K562 (cell line): ENCODE measurements at regions not wholly inside any gene's neighbourhood (a gene's known extent, or its start where the extent isn't known, plus 50 kb on each side); places are given as distances from the start of the nearest gene placed in this dataset.

Source experiments
- ATAC-seq: fragments of 200-7000 bp; cut with Tn5 transposase; 3 replicates; pipeline ENCODE4 v1.9.1; 2020; ENCODE audit warnings: moderate library complexity
- BruUV-seq: library from RNA; stranded (reverse); fragments of 400-500 nt; replicated peaks from 2 replicates; lab custom pipeline; 2021; lab: Mats Ljungman, UMichigan
- CTCF ChIA-PET: fragments of 300-600 bp; formaldehyde crosslinking; extraction: SDS; loops from one replicate; lab custom pipeline; 2021; ENCODE audit warnings: low intra/inter-chr PET ratio; lab: Yijun Ruan, JAX
- POLR2A ChIA-PET: fragments of 300-600, 350-650 bp; sonication (Branson Sonifier 250); formaldehyde crosslinking; extraction: SDS; loops from one replicate; lab custom pipeline; 2021; ENCODE audit warnings: antibody characterized with exemption, inconsistent platforms; lab: Yijun Ruan, JAX
- DNase-seq, 4 experiments: peaks; one replicate each; pipeline versions ENCODE4 v3.0.0 to v3.0.0-alpha.2; 2011 to 2018; ENCODE audit warnings: low spot score in 3 of 4, mixed read lengths in 3 of 4; ENCODE audit errors: extremely low read depth in 1 of 4
- FAIRE-seq: peaks from 2 replicates; lab custom pipeline; 2011; peaks lifted over from hg19 to GRCh38; lab: Jason Lieb, UNC
- H2AFZ ChIP-seq: 2 replicates; pipeline ENCODE4 v1.6.0; 2011; ENCODE audit warnings: low read depth, low read length, control low read depth, inconsistent platforms
- H3K27ac ChIP-seq: fragments of 200-600 bp; 3 replicates; pipeline ENCODE4 v1.8.0; 2011; ENCODE audit warnings: low read depth, mild to moderate bottlenecking, control low read depth, inconsistent platforms, low read length, moderate library complexity, mixed read lengths; ENCODE audit errors: extremely low read depth
- H3K27me3 ChIP-seq, 2 experiments: fragments of 300-600 bp in 1 of 2; 2 replicates in 1 of 2; 3 replicates in 1 of 2; pipeline versions ENCODE4 v1.6.0 to v1.8.0; 2011; ENCODE audit warnings: inconsistent platforms in 2 of 2, low read length in 2 of 2, mild to moderate bottlenecking in 1 of 2, mixed read lengths in 1 of 2, moderate library complexity in 1 of 2; ENCODE audit not compliant: control insufficient read depth in 2 of 2, insufficient read depth in 2 of 2
- H3K36me3 ChIP-seq: fragments of 300-600 bp; 3 replicates; pipeline ENCODE4 v1.8.0; 2011; ENCODE audit warnings: mild to moderate bottlenecking, low read length, inconsistent platforms; ENCODE audit not compliant: control insufficient read depth, insufficient read depth
- H3K4me1 ChIP-seq, 2 experiments: fragments of 200-600 bp in 1 of 2; replicated peaks in 1 of 2; 2 replicates in 1 of 2; 3 replicates in 1 of 2; pipeline versions ENCODE4 v1.5.1 to v1.8.0; 2011; ENCODE audit warnings: inconsistent platforms in 2 of 2, low read length in 2 of 2, mild to moderate bottlenecking in 1 of 2, mixed read lengths in 1 of 2, moderate library complexity in 1 of 2; ENCODE audit not compliant: control insufficient read depth in 2 of 2, insufficient read depth in 2 of 2
- H3K4me2 ChIP-seq: 2 replicates; pipeline ENCODE4 v1.6.1; 2011; ENCODE audit warnings: low read length, control low read depth, inconsistent platforms, mixed read lengths; ENCODE audit not compliant: insufficient read depth
- H3K4me3 ChIP-seq: fragments of 200-600 bp; sonication (generic), shearing (Covaris generic); 2 replicates; pipeline ENCODE4 v1.5.1; 2016; ENCODE audit warnings: control low read depth, inconsistent platforms
- H3K79me2 ChIP-seq: fragments of 200-600 bp; 3 replicates; pipeline ENCODE4 v1.8.0; 2011; ENCODE audit warnings: low read length, inconsistent platforms; ENCODE audit not compliant: control insufficient read depth, insufficient read depth
- H3K9ac ChIP-seq, 2 experiments: 2 replicates each; pipeline versions ENCODE4 v1.6.0 to v1.6.1; 2011; ENCODE audit warnings: low read depth in 2 of 2, low read length in 2 of 2, control low read depth in 1 of 2, inconsistent platforms in 1 of 2, mild to moderate bottlenecking in 1 of 2, mixed read lengths in 1 of 2; ENCODE audit not compliant: insufficient read depth in 1 of 2
- H3K9me1 ChIP-seq: one replicate; pipeline ENCODE4 v1.6.0; 2011; ENCODE audit warnings: inconsistent platforms, mild to moderate bottlenecking, low read length, moderate library complexity; ENCODE audit not compliant: control insufficient read depth, insufficient read depth
- H3K9me3 ChIP-seq: replicated peaks from 2 replicates; pipeline ENCODE4 v1.5.1; 2011; ENCODE audit warnings: low read depth, low read length, inconsistent platforms; ENCODE audit not compliant: control insufficient read depth, insufficient read depth
- H4K20me1 ChIP-seq: replicated peaks from 2 replicates; pipeline ENCODE4 v1.6.1; 2011; ENCODE audit warnings: low read length, inconsistent platforms, mixed read lengths; ENCODE audit not compliant: control insufficient read depth, insufficient read depth
- CTCF ChIP-seq, 3 experiments: IDR thresholded peaks in 2 of 3; conservative IDR thresholded peaks in 1 of 3; 2 replicates each; pipeline ENCODE4 v1.5.1; 2011 to 2012; ENCODE audit warnings: low read length in 3 of 3, mild to moderate bottlenecking in 3 of 3, control low read depth in 2 of 3, improper control_type of control experiment in 1 of 3, inconsistent platforms in 1 of 3, low read depth in 1 of 3, mixed read lengths in 1 of 3, moderate library complexity in 1 of 3; ENCODE audit not compliant: insufficient read depth in 2 of 3
- HDGF ChIP-seq: fragments of 450-650 bp; IDR thresholded peaks from 2 replicates; pipeline ENCODE4 v1.6.1; 2016
- IRF1 ChIP-seq: sonication (generic); formaldehyde crosslinking; IDR thresholded peaks from 2 replicates; pipeline ENCODE4 v1.8.0; 2022; ENCODE audit warnings: missing genetic modification reagents, mild to moderate bottlenecking, borderline replicate concordance
- KDM1A ChIP-seq, 2 experiments: fragments of 450-650 bp; IDR thresholded peaks; 2 replicates each; pipeline ENCODE4 v1.6.1; 2016; ENCODE audit warnings: mild to moderate bottlenecking in 2 of 2
- NFE2L1 ChIP-seq: fragments of 450-650 bp; IDR thresholded peaks from 2 replicates; pipeline ENCODE4 v1.6.1; 2016; ENCODE audit warnings: missing genetic modification characterization, low read depth, mild to moderate bottlenecking, missing compliant biosample characterization, moderate library complexity, borderline replicate concordance
- NONO ChIP-seq, 2 experiments: fragments of 200-400 bp in 1 of 2; fragments of 450-650 bp in 1 of 2; formaldehyde crosslinking in 1 of 2; IDR thresholded peaks; 2 replicates each; pipeline ENCODE4 v1.6.1; 2017; ENCODE audit warnings: low read depth in 2 of 2, mild to moderate bottlenecking in 2 of 2, moderate library complexity in 2 of 2, low read length in 1 of 2
- REST ChIP-seq, 2 experiments: fragments of 450-650 bp; formaldehyde crosslinking in 1 of 2; IDR thresholded peaks; 2 replicates each; pipeline versions ENCODE4 v1.4.0 to v1.6.1; 2014 to 2020; ENCODE audit warnings: mild to moderate bottlenecking in 2 of 2, borderline replicate concordance in 1 of 2, low read depth in 1 of 2
- ZNF324 ChIP-seq: fragments of 250-450 bp; sonication (Bioruptor Pico); IDR thresholded peaks from 2 replicates; pipeline ENCODE4 v1.4.0; 2020; ENCODE audit warnings: mild to moderate bottlenecking
- ZNF76 ChIP-seq: fragments of 250-450 bp; sonication (Bioruptor Pico); IDR thresholded peaks from 2 replicates; pipeline ENCODE4 v1.4.0; 2020; ENCODE audit warnings: mild to moderate bottlenecking, moderate library complexity, borderline replicate concordance
- WGBS: fragments of 100-300 bp; shearing (Covaris generic); methylation state at CpG from one replicate; pipeline ENCODE4 v1.1.6; 2016; ENCODE audit warnings: low coverage, mixed read lengths; ENCODE audit not compliant: insufficient coverage; ENCODE audit errors: missing lambda C conversion rate; 5-methylcytosine and 5-hydroxymethylcytosine counted together
- in situ Hi-C: fragments of 300-500 bp; cut with MboI; formaldehyde crosslinking; loops from 4 replicates; pipeline ENCODE4 v1.15.0; 2018; ENCODE audit warnings: inconsistent platforms, mixed read lengths
- intact Hi-C: fragments of 100-400 bp; cut with micrococcal nuclease; formaldehyde crosslinking; loops from 2 replicates; pipeline ENCODE4 v1.14.2; 2022

- FAIRE-seq (peak; percentile 66), DNase-seq (peak; percentile 53 to 55 (median 54)), ATAC-seq (peak; percentile 90)
- Histone ChIP-seq H3K4me2 (no peak overlapping the region), H3K4me1 (no peaks in the 10 kb centered on the region; a peak in 1 of 5 replicates), H4K20me1 (0 out of 2 replicates have a peak, but pooled peaks cover 11% of the 10 kb centered on the region), H3K27me3 (peaks cover 2 to 18% of the 10 kb centered on the region in 2 experiments; a peak in 3 of 5 replicates), H3K9me1 (no peaks in the 10 kb centered on the region), H3K9me3 (no peaks in the 10 kb centered on the region), H3K27ac (no peak overlapping the region), H3K4me3 (no peak overlapping the region), H2AFZ (no peak overlapping the region), H3K9ac (no peak overlapping the region), H3K79me2 (no peaks in the 10 kb centered on the region), H3K36me3 (no peaks in the 10 kb centered on the region)
- intact Hi-C loops = loop anchor here (2.0 to 5.0 kb wide), 3 partner anchors 145 to 279 kb away; no protein-coding TSS in a partner anchor
- ChIA-PET CTCF (interaction anchor here (0.8 to 1.3 kb wide), 3 partner anchors 9 to 226 kb away, joined by 3 to 5 read pairs (median 3); no protein-coding TSS in a partner anchor), POLR2A (interaction anchor here (1.6 kb wide), 1 partner anchor 9 kb away, joined by 3 read pairs; no protein-coding TSS in a partner anchor)
- in situ Hi-C loops = no loop called here
- BruUV-seq = no TSS peak
- 11% methylated on average over 15 of the region's 24 CpGs for WGBS
- TF ChIP-seq ZNF324 (CRISPR knock-in tag) = no peak
- TF ChIP-seq ZNF76 (CRISPR knock-in tag) = no peak
- no peak for TF ChIP-seq HDGF
- no peak for TF ChIP-seq KDM1A (IDR thresholded peaks at IDR 0.05)
- no peak for TF ChIP-seq NFE2L1
- TF ChIP-seq IRF1 = no peak
- peak; percentile 47; the same call in 1 of the 2 replicates for TF ChIP-seq REST (IDR thresholded peaks at IDR 0.05; ENCODE audit: borderline replicate concordance)
- no peak for TF ChIP-seq REST (CRISPR knock-in tag; IDR thresholded peaks at IDR 0.05; ENCODE audit: low read depth)
- TF ChIP-seq CTCF (IDR thresholded peaks at IDR 0.05 in 2 of 3, conservative IDR thresholded peaks at IDR 0.05 in 1 of 3; ENCODE audit: insufficient read depth in 2 of 3, low read depth in 1 of 3, low read length in 3 of 3) = peak; percentile 67 to 78 (median 70)
- TF ChIP-seq NONO (IDR thresholded peaks at IDR 0.05; ENCODE audit: low read depth in 2 of 2, low read length in 1 of 2) = no peak
Measured at GRCh38 chr12:4857472-4858291, 52.0 kb upstream of the KCNA1 start.
